Left ventricle myocardium inferior (tissue), 1 donor: ENCODE measurements at regions not wholly inside any gene's neighbourhood (a gene's known extent, or its start where the extent isn't known, plus 50 kb on each side); places are given as distances from the start of the nearest gene placed in this dataset.

Experiments used
- DNase-seq: peaks from one replicate; pipeline ENCODE4 v3.0.0-alpha.2; 2020
- H3K27ac ChIP-seq: fragments of 200-600 bp; replicated peaks from 2 replicates; pipeline ENCODE4 v1.8.0; 2021
- H3K27me3 ChIP-seq: fragments of 200-600 bp; 2 replicates; pipeline ENCODE4 v1.8.0; 2021; ENCODE audit warnings: low read depth
- H3K36me3 ChIP-seq: fragments of 200-600 bp; 2 replicates; pipeline ENCODE4 v1.8.0; 2021
- H3K4me1 ChIP-seq: fragments of 200-600 bp; 2 replicates; pipeline ENCODE4 v1.8.0; 2021
- H3K4me3 ChIP-seq: fragments of 200-600 bp; 2 replicates; pipeline ENCODE4 v1.8.0; 2021; ENCODE audit warnings: mild to moderate bottlenecking, moderate library complexity
- H3K9me3 ChIP-seq: fragments of 200-600 bp; replicated peaks from 2 replicates; pipeline ENCODE4 v1.8.0; 2021
- intact Hi-C: fragments of 100-400 bp; cut with micrococcal nuclease; formaldehyde crosslinking; loops from one replicate; pipeline ENCODE4 v1.11.0; 2022
- TF ChIP-seq, protein P1 (sequence below): fragments of 200-600 bp; IDR thresholded peaks from 2 replicates; pipeline ENCODE4 v1.8.0; 2021; ENCODE audit warnings: antibody characterized with exemption, mild to moderate bottlenecking, borderline replicate concordance
- donor health status: DM: no; HTN: yes; CAD: no; lungs with severe emphysema.

DNA sequence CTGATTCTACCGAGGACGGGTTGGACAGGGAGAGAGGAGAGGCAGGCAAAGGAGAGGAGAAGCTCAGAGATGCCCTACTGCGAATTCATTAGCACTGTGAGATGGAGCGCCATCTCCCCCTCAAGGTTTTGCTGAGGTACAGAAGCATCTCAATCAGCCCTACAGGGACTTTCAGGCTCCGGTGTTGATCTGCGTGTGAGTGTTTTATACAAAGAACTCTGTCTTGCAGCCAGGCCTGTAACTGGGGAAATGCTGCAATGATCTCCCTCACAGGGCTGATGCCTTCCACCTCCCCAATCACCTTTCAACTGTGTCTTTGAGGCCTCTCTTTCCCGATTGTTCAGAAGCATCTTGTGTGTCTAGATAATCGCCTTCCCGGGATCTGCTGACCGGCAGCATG lies 74.8 kb downstream of the IRX6 start:
- H3K4me3 ChIP-seq, result no peak overlapping the region
- no peaks in the 10 kb centered on the region for H3K9me3 ChIP-seq
- H3K27me3 ChIP-seq, result peaks cover 6% of the 10 kb centered on the region
- no peak for DNase-seq
- peaks cover 5% of the 10 kb centered on the region for H3K4me1 ChIP-seq
- no peaks in the 10 kb centered on the region for H3K36me3 ChIP-seq
- intact Hi-C loops, result no loop called here
- no peak overlapping the region for H3K27ac ChIP-seq
- TF ChIP-seq, protein P1, sequence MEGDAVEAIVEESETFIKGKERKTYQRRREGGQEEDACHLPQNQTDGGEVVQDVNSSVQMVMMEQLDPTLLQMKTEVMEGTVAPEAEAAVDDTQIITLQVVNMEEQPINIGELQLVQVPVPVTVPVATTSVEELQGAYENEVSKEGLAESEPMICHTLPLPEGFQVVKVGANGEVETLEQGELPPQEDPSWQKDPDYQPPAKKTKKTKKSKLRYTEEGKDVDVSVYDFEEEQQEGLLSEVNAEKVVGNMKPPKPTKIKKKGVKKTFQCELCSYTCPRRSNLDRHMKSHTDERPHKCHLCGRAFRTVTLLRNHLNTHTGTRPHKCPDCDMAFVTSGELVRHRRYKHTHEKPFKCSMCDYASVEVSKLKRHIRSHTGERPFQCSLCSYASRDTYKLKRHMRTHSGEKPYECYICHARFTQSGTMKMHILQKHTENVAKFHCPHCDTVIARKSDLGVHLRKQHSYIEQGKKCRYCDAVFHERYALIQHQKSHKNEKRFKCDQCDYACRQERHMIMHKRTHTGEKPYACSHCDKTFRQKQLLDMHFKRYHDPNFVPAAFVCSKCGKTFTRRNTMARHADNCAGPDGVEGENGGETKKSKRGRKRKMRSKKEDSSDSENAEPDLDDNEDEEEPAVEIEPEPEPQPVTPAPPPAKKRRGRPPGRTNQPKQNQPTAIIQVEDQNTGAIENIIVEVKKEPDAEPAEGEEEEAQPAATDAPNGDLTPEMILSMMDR, result no peak

DNA sequence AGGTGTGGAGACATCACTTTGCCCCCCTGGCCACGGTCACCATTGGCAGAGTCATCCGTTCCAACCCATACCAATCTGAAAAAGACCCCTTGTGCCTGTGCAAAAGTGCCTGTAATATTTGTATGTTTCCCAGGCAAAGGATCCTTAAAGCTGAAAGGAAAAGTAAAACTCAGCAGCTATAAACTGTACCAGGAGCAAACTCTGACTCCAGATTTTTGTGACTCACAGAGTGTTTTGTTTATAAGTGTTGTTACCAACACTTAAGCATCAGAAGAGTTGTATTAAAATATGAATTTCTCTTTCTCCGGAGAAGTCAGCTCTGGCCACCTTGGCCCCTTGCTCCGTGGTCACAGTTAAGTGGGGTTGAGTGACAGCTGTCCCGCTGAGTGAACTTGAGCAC lies 75.9 kb downstream of the IRX6 start:
- TF ChIP-seq, protein P1, result no peak
- Histone ChIP-seq H3K4me3 (no peak overlapping the region), H3K27me3 (peaks cover 6% of the 10 kb centered on the region), H3K27ac (no peak overlapping the region), H3K9me3 (no peaks in the 10 kb centered on the region), H3K36me3 (no peaks in the 10 kb centered on the region), H3K4me1 (peaks cover 4% of the 10 kb centered on the region)
- no peak for DNase-seq
- intact Hi-C loops, result no loop called here

DNA sequence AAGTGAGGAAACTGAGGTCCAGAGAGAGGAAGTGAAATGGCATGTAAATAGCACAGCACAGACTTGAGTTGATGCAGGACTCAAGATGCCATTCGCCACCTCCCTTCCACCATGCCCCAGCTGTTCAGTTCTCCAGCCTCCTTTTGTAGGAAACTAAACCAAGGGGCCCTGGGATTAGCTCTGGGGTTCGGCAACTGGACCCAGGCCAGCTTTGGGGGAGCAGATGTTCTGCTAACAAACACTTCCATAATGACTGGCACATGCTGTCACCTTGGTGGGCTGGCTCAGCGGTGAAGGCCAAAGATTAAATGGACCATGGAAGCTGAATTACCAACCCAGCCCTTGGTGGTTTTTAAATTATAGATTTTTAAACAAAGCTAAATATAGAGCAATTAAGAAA lies 77.0 kb downstream of the IRX6 start:
- Histone ChIP-seq H3K4me1 (peaks cover 4% of the 10 kb centered on the region), H3K4me3 (no peak overlapping the region), H3K27me3 (peaks cover 6% of the 10 kb centered on the region), H3K27ac (no peak overlapping the region), H3K36me3 (no peaks in the 10 kb centered on the region), H3K9me3 (peaks cover 2% of the 10 kb centered on the region)
- DNase-seq, result no peak
- intact Hi-C loops, result no loop called here
- TF ChIP-seq, protein P1, result no peak

DNA sequence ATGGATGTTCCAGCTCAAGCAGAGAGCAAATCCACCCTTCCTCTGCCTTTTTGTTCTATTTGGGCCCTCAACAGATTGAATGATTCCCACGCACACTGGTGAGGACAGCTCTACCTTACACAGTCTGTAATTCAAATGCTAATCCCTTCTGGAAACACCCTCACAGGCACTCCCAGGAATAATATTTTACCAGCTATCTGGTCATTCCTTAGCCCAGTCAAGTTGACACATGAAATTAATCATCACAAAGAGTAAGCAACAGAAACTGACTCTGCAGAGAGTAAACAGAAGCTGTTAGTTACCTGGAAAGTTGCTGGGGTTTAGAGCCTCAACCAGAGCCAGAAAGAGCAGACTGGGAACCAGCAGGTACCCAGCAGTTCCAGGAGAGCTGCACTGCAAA lies 75.5 kb upstream of the MMP2 start:
- H3K27ac ChIP-seq, result no peak overlapping the region
- TF ChIP-seq, protein P1, result no peak
- H3K27me3 ChIP-seq, result peaks cover 6% of the 10 kb centered on the region
- DNase-seq, result no peak
- H3K9me3 ChIP-seq, result peaks cover 5% of the 10 kb centered on the region
- H3K4me1 ChIP-seq, result peaks cover 4% of the 10 kb centered on the region
- H3K4me3 ChIP-seq, result no peak overlapping the region
- no peaks in the 10 kb centered on the region for H3K36me3 ChIP-seq
- intact Hi-C loops, result no loop called here

DNA sequence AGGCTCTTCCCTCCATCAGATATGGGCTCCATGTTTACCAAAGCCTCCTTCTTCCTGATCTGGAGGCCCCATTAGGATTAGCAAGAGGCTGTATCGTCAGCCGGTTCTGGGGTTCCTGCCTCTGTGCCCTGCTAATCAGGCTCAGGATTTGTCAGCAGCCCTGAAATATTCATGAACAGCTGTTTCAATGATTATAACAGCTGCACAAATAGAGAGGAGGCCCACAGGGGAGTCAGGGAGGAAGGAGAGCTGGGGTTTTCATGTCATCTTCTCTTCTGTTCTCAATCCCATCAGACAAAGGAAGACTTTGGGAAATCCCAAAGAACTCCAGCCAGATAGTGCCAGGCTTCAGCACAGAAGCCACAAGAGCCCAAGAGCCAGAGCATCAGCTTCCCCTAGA lies 72.3 kb upstream of the MMP2 start:
- Histone ChIP-seq H3K27ac (no peak overlapping the region), H3K36me3 (no peaks in the 10 kb centered on the region), H3K4me1 (no peaks in the 10 kb centered on the region), H3K27me3 (peaks cover 6% of the 10 kb centered on the region), H3K4me3 (no peak overlapping the region), H3K9me3 (peaks cover 5% of the 10 kb centered on the region)
- TF ChIP-seq, protein P1, result no peak
- intact Hi-C loops, result no loop called here
- no peak for DNase-seq

DNA sequence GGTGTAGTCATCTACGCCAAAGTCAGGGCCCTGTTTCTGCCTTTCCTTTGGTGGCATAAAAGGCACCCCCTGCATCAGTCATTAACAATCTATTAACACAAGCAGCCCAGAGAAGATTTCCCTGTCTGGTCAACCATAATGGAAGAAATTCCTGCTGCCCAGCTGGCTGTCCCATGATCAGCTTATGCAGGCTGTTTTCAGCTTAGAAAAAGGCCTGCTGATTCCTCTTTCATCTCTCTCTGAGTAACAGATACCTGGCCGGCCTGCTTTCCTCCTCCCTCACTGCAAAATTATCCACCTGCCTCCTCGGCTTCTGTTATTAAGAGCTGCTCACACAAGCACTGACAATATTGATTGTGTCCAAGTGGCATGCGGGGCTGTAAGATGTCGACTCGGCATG lies 70.3 kb upstream of the MMP2 start:
- no peak for DNase-seq
- TF ChIP-seq, protein P1, result no peak
- Histone ChIP-seq H3K4me1 (no peaks in the 10 kb centered on the region), H3K9me3 (peaks cover 5% of the 10 kb centered on the region), H3K27ac (no peak overlapping the region), H3K27me3 (peaks cover 5% of the 10 kb centered on the region), H3K36me3 (no peaks in the 10 kb centered on the region), H3K4me3 (no peak overlapping the region)
- intact Hi-C loops, result no loop called here
